Gastroesophageal sphincter (tissue), 3 donors: ENCODE measurements at regions not wholly inside any gene's neighbourhood (a gene's known extent, or its start where the extent isn't known, plus 50 kb on each side); places are given as distances from the start of the nearest gene placed in this dataset.

Source experiments
- CTCF ChIP-seq, 4 experiments: fragments of 200-600 bp in 2 of 4; fragments of 450-650 bp in 2 of 4; sonication (generic) in 1 of 4; IDR thresholded peaks; one replicate each; pipeline ENCODE4 v1.5.1; 2017 to 2019; ENCODE audit warnings: antibody characterized with exemption in 4 of 4, mild to moderate bottlenecking in 2 of 4, moderate library complexity in 2 of 4
- POLR2A ChIP-seq, 2 donors: fragments of 450-650 bp; IDR thresholded peaks; one replicate each; pipeline ENCODE4 v1.6.1; 2017; ENCODE audit warnings: antibody characterized with exemption in 2 of 2, mild to moderate bottlenecking in 2 of 2, moderate library complexity in 1 of 2
- POLR2AphosphoS5 ChIP-seq: sonication (generic); formaldehyde crosslinking; IDR thresholded peaks from one replicate; pipeline ENCODE4 v1.6.1; 2017; ENCODE audit warnings: antibody characterized with exemption

GRCh38 chr4:123838474-123838873 lies 441.9 kb downstream of the SPRY1 start:
- TF ChIP-seq POLR2A (IDR thresholded peaks at IDR 0.05) (no peak), CTCF (IDR thresholded peaks at IDR 0.05) (no peak), POLR2AphosphoS5 (no peak)
